Activated gamma-delta T cell (primary cell): ENCODE measurements at regions not wholly inside any gene's neighbourhood (a gene's known extent, or its start where the extent isn't known, plus 50 kb on each side); places are given as distances from the start of the nearest gene placed in this dataset.

Experiments
- DNase-seq: peaks from one replicate; lab custom pipeline; 2025; lab: John Stamatoyannopoulos, UW

DNA sequence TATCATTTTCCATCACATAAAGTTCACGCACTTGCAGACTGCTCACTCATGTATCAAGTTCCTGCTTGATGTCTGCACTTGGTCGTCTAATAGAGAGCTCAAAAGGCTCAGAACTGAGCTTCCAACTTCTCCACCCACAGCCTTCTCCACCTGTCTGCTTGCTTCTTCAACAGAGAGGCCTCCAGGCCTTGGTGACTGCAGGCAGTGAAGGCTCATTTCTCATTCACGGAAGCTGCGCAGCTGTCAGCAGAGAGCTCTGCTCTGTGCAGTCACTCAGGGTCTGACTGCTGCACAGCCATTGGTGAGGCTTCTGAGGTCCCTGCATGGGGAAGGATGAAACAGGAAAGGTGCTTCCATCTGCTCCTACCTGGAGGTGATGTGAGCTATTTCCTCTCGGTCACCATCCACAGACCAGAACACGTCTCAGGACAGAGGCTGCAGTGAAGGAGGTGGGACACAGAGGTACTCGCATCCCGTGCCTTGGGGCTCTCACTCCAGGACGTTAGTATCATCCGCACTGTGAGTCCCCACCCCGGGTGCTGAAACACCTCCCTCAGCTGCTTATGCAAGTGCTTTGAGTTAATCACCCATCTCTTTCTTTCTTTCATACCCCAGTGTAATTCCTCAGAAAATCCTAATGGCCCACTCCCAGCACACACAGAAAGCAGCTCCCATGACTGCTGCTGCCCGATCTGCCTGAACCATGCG is 126.2 kb downstream of the TMEM18 start:
- DNase-seq = no peak

DNA sequence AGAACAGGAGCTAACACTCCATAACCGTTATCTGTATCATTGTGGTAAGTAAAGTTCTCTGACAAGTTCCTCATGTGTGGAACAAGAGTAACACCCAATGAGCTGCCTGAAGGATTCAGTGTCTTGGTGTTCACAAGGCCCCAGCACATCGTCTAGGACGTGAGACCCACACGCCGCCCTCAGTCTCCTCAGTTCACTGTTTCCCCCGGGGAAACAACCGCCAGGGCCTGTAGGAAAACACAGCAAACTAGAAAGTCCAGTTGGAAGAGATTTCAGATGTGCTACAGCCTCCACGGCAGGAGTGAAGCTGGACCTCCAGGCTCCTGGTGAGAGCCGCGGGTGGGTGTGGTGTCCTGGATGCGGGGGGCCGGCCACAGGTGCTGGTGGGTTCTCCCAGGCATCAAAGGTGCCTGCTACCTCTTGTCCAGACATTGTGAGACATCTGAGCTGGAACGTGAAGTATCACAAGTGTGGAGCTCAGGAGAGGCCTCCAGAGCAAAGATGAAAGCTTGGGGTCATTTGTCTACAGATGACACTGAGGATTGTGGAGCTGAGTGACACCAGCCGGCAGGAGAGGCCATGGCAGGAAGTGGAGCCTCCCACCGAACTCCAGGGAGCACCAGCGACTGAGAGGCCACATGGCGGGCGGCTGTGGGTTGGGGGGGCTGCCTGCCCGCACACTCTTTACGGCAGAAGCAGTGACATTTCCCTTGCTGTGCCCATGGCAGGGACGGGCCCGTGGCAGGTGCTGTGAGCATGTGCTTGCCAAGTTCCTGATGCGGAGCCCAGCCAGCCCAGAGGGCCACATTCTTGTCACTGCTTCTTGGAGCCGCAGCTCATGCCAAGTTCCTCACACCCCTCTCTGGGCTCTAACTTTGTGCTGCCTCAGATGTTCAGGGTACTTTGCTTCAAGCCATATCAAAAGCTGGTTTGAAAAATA is 131.2 kb downstream of the TMEM18 start:
- no peak for DNase-seq

DNA sequence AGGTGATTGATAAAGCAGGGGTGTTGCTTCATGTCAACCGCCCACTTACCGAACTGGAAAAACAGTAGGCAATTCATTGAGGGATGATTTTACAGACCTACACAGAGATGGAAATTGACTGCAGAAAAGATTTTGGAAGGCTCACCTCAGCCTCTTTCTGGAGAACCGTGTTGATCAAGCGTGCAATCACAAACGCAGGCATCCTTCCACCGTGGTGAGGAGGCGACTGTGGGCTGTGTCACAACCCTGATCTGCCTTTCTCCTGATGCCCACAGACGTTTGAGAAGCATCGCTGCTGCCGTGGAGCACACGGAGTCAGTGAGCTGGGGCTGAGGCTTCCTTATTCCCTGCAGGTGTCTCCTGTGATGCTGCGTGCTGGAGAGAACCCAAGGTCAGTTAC is 132.0 kb downstream of the TMEM18 start:
- DNase-seq = no peak

DNA sequence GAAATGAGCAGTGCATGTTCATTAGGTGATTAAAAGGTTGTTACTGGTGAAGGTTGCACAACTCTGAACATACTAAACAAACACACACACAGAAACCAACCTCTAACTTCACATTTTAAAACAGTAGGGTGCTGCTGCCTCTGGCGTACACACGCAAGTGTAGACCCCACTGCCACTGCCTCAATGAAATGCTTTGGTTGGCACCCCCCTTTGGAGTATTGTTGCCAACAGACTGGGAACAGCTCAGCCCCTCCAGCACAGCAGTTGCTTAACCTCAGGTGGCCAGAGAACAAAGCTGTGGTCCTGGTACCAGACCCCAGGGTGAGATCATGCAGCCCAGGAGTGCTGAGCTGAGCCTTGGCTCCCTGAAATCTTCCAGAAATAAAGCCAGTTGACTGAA is 138.6 kb downstream of the TMEM18 start:
- no peak for DNase-seq

DNA sequence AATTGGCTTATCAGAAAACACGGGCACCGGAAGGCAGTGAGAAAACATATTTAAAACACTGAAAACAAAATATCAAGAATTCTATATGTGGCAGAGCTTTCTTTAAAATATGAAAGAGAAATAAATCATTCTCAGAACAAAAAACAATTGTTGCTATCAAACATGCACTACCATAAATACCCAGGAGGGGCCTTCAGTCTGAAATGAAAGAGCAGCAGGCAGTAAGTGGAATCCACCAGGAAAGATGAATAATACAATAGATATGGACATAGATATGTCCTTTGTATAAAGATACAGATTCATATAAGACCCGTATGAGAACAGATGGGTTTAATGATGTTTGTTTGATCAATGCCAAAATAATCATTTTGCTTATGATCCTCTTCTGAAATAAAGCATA is 142.0 kb downstream of the TMEM18 start:
- DNase-seq = no peak

DNA sequence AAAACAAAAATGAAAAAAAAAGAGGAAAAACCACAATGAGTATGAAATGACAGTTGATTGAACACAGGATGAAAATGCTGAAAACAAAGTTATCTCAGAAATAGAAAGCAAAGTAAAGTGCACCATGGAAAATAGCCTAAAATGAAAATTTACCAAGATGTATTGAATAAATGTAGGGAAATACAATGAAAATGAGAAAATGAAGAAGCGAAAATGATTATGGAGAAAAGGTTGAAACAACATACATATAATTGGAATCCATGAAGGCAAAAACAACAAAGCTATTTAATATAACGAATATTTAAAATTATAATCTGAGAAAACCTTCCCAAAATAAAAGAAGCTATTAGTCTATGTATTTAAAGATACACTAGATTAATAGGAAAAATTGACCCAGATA is 147.4 kb downstream of the TMEM18 start:
- DNase-seq = no peak

DNA sequence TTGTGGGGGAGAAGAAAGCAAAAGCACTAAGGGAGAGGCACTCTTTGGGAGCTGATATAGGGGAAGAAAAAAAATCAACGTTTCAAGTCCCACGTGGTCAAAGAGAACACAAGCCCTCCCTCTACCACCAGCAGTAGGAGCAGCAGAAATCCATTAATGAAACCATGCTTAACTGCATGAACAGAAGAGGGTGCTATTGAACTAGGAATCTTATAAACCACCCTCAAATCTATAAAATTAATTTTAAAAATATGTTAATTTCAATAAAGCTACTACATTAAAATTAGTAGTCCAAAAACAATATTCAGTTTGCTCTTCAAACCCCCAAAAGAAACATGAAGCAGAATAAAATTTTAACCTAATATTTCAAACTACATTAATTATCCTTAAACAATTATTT is 147.8 kb downstream of the TMEM18 start:
- DNase-seq = no peak

DNA sequence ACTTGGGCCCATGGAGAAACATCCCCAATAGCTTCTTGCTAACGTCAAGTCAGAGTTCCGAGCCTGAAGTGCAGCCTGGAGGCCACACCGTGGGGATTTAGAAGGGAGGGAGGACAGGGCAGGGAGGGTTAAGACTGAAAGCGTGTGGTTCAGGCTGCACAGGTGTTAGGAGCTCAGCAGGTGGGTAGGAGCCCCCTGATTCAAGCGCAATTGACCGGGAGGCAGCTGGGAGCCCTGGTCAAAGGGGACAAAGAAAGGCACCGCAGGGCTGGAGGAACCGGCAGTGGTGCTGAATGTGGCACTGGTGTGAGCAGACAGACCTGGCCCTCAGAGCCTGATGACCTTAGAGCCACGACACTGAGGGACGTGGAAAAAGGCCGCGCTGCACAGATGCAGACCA is 149.6 kb downstream of the TMEM18 start:
- DNase-seq = no peak

DNA sequence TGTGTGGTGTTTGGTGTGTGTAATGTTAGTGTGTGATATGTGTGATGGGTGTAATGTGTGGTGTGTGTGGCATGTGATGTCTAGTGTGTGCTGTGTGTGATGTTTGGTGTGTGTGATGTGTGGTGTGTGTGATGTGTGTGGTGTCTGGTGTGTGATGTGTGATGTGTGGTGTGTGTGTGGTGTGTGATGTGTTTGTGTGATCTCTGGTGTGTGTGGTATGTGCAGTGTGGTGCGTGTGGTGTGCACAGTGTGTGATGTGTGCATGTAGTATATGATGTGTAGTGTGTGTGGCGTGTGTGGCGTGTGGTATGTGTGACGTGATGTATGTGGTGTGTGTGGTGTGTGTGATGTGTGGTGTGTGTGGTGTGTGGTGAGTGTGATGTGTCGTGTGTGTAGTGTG is 150.3 kb downstream of the TMEM18 start:
- no peak for DNase-seq

DNA sequence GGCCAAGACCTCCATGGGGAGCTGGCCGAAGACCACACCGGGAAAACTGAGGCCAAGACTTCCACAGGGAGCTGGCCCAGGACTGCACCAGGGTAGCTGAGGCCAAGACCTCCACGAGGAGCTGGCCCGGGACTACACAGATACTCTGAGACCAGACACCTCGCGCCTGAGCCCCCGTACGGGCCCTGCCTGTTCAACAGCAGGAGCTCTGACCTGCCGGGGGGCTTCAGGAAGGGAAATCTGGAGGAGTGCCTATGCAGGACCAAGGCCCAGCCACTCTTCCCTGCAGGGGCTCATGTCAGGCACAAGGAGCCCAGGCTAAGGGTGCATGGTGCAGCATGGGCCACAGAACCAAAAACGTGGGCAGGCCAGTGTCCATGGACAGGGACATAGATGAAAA is 151.6 kb downstream of the TMEM18 start:
- no peak for DNase-seq

DNA sequence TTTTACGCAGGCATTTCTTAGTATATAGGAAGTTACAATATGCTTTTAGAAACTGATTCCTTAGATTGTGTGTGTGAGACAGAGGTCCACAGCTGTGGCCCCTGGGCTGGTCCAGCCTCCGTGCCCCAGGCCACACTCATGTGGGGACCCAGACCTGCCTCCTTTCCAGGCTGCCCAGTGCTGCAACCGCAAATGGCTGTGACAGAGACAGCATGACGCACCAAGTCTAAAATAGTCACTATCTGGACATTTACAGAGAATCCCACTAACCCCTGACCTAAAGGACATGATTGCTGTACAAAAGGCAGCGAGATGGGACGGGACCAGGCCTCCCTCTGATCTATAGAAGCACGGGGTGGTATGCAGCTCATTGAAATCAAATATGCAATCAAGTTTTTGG is 152.2 kb downstream of the TMEM18 start:
- DNase-seq = no peak

DNA sequence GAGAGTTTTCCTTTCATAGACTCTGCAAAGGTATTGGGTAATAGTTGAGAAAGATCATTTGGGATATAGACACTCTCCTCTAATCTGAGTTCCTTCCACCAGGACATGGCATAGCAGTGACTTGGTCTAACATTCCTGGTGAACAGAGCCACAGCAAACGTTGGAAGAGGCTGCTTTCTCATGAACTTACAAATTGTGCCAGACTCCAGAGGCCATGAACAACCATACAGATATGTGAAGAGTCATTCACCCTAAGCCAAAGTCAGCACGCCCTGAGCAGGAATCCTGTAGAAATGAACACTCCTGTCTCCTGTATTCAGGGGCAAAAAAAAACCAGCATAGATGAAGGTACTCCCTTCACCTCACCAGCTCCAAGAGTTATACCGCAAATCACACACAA is 152.8 kb downstream of the TMEM18 start:
- no peak for DNase-seq

DNA sequence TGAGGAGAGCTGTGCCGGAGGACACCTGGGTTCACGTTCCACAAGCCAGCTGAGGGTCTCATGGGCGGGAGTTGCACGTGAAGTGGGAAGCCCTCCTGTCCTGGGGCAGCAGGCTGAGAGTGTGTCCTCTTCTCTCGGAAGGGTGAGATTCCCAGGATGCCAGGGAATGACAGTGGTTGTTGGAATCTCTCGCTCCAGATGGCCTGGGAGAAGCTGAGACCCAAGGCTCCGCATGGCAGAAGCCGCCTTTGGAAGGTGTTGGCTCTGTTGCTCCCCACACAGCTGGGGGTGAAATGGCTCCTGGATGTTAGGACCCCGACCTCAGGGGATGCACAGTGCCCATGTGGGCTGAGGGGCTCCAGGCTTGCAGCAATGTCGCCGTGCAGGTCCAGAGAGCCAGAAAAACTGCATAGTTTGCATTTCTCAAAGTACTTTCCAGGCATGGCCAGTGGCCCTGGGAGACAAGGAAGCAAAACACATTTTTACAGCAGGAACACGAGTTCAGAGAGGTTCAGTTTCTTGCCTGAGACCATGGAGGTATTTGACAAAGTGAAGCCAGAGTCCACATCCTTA is 153.4 kb downstream of the TMEM18 start:
- no peak for DNase-seq

DNA sequence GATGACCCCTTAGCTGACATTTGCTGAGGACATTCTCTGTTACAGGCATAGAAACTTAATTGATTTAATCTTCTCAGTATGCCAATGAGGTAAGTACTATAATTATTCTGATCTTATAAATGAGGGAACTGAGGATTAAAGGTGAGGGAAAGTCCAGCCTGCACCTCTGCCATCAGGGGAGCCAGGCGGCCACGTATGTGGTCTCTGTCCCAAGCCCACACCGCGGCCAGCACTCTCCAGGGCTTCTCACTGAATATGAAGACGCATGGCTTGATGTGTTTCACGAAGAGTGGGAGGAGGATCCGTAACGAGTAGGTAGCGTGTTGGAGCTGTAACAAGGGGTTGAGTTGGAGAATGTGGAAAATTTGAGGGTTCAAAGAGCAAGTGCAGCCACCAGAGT is 154.4 kb downstream of the TMEM18 start:
- no peak for DNase-seq

DNA sequence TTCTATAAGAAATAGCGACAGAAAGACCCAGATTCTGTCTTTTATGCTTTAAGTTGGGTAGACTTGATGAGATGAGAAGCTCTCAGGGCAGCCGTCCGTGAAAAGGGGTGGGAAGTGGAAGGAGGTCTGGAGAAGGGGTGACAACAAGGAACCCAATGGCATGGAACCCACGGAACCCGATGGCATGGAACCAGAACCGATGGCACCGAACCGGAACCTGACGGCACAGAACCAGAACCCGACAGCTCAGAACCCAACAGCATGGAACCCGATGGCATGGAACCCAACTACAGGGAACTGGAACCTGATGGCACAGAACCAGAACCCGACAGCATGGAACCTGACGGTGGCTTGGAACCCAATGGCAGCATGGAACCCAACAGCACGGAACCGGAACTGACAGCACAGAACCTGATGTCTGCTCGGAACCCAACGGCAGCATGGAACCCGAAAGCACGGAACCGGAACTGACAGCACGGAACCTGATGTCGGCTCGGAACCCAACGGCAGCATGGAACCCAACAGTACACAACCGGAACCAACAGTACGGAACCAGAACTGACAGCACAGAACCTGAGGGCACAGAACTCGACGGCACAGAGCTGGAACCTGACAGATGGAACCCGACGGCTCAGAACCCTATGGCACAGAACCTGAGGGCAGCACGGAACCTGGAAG is 155.2 kb downstream of the TMEM18 start:
- DNase-seq = no peak

DNA sequence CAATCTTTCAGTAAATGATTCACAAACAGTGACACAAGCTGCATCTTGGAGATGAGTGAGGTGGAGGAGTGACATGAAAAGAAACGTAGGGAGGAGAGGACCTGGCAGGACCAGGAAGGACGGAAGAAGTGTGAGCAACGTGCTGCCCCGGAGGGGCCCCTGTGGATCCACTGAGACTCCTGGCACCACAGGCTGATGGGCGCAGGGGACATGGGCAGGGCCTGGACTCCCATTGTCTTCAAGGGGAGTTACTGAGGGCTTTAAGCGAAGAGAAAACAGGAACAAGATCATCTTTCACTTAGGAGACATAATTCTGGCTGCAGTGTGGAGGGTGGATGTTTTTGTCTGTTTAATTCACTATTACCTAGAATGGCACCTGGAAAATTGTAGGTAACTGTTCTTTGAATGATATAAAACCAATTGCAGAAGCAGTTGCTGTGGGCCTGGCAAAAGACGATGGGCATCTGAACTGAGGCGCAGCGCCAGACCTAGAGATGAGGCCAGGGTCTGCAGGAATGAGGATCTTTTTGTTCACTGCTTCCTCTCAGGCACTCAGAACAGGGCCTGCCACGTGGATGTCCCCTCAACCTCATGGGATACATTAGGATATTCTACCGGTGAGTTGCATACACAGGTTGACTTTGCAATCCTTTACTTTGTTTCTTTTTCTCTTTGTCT is 156.4 kb downstream of the TMEM18 start:
- DNase-seq = no peak

DNA sequence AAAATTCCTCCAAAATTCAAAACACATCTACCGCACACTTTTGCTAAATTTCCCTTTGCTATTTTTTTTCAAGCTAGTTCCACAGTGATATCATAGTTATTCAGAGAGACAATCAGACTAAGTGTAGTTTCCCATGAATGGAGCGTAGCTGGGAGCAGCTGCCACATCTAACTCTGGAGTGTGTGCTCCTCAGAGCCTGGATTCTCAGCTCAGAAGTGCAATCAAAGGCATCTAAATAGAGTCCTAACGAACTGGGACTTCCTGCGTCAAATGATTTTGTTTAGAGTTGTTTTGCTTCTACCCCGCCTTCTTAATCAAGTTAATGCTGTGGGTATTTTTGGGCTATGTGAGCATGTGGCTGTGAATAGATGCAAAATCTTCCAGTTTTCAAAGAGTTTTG is 160.3 kb downstream of the TMEM18 start:
- no peak for DNase-seq

DNA sequence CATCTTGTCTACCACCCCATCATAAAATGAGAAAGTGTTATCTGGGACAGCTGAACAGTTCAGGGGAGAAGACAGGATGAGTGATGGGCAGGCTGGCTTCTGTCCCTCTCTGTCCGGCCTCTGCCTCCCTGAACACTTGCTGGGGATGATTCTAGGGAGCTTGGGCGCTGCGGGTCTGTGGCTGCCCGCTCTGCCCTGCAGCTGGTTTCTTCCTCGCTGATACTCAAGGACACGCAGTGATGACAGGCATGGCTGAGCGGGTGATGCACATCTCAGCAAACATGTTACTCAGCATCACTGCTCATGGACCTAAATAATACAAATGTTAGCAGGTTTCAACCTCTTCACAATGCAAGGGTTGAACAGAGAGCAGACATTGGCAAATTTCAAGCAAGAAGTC is 161.1 kb downstream of the TMEM18 start:
- DNase-seq = no peak

DNA sequence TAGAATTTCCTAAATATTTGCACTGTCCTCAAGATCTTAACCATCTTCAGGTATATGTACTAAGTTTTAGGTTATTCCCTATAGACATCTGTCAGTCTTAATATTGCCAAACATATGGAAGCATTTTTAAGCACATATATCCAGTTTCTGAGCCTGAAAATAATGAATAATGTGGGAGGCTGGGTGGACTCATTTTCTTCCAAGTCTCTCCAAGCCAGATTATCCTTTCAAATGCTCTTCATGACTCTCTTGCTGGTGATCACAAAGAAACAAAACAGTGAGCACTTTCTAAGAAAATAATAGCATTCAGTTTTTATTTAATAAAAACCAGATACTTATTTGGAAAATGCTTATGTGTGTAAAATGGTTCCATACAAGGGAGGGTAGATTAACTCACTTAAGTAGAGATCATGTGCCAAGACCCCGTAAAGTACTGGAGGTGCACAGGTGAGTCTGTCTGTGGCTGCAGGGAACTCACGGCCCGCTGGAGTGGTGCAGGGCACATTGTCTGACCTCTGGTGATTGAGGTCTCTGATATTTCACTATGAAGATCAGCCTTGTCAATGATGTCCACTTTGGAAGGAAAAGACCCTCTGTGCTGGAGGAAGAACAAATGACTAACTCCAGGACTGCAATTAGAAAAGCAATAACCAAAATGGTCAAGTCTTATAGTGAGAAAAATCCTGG is 161.6 kb downstream of the TMEM18 start:
- no peak for DNase-seq

DNA sequence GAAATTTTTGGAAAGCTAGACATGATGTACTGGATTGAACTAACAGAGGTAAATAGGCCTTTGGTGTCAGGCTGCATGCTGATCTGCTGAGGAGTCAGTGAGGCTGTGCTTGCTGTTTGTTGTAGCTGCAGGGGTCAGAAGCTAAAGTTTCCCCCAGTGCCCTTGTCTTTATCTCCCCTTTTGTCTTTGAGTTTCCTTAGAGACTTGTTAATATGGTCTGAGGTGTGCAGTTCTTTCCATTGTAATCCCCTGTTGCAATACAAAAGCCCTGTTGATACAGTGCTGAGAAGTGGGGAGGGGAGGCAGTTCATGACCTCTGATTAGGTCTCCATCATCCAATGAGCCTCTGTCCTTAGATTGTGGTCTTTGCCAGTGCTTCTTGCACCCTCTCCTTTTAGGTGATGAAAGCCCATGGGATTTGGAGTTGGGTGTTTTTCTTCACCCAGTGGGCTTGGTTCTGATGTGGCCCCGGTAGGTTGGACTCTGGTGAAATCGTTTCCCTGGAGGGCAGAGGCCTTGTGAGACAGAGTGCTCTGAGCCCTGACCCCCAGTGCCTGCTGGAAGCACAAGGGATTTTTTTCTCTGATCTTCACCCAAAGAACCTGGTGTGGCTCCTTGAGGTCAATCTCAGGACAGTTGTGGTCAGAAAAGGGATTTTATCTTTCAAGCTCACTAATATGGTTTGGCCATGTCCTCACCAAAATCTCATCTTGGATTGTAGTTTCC is 163.1 kb downstream of the TMEM18 start:
- no peak for DNase-seq

DNA sequence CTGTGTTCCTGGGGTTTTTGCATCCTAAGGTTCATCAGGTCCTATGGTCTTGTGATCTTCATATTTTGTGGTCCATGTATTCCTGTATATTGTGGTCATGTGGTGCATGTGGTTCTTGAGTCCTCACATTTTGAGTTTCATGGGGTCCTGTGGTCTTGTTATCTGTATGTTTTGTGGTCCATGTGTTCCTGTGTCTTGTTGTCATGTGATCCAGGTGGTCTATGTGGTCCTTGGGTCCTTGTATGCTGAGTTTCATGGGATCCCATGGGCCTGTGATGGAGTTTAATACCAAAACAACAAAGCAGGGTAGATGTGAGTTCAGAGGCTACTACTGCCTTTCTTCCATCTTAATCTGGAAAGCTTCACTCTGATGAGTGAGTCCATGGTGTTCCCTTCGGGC is 166.4 kb downstream of the TMEM18 start:
- DNase-seq = no peak
